HL-60 (cell line): ENCODE measurements at regions not wholly inside any gene's neighbourhood (a gene's known extent, or its start where the extent isn't known, plus 50 kb on each side); places are given as distances from the start of the nearest gene placed in this dataset.

Experiments used
- CTCF ChIP-seq: IDR thresholded peaks from one replicate; pipeline ENCODE4 v1.5.1; 2011; ENCODE audit warnings: low read length, control low read depth, inconsistent platforms; ENCODE audit not compliant: insufficient read depth
- GABPA ChIP-seq: IDR thresholded peaks from 2 replicates; pipeline ENCODE4 v1.6.1; 2012; ENCODE audit warnings: low read depth
- POLR2AphosphoS5 ChIP-seq: IDR thresholded peaks from 2 replicates; pipeline ENCODE4 v1.6.1; 2012; ENCODE audit warnings: low read depth
- SPI1 ChIP-seq: IDR thresholded peaks from 2 replicates; pipeline ENCODE4 v1.6.1; 2012; ENCODE audit warnings: low read depth, mild to moderate bottlenecking, borderline replicate concordance
- TF ChIP-seq, protein P1 (sequence below): IDR thresholded peaks from 2 replicates; pipeline ENCODE4 v1.6.1; 2012; ENCODE audit warnings: low read depth; ENCODE audit not compliant: insufficient replicate concordance

- no peak for TF ChIP-seq CTCF
- no peak for TF ChIP-seq GABPA
- no peak for TF ChIP-seq POLR2AphosphoS5
- TF ChIP-seq, protein P1, sequence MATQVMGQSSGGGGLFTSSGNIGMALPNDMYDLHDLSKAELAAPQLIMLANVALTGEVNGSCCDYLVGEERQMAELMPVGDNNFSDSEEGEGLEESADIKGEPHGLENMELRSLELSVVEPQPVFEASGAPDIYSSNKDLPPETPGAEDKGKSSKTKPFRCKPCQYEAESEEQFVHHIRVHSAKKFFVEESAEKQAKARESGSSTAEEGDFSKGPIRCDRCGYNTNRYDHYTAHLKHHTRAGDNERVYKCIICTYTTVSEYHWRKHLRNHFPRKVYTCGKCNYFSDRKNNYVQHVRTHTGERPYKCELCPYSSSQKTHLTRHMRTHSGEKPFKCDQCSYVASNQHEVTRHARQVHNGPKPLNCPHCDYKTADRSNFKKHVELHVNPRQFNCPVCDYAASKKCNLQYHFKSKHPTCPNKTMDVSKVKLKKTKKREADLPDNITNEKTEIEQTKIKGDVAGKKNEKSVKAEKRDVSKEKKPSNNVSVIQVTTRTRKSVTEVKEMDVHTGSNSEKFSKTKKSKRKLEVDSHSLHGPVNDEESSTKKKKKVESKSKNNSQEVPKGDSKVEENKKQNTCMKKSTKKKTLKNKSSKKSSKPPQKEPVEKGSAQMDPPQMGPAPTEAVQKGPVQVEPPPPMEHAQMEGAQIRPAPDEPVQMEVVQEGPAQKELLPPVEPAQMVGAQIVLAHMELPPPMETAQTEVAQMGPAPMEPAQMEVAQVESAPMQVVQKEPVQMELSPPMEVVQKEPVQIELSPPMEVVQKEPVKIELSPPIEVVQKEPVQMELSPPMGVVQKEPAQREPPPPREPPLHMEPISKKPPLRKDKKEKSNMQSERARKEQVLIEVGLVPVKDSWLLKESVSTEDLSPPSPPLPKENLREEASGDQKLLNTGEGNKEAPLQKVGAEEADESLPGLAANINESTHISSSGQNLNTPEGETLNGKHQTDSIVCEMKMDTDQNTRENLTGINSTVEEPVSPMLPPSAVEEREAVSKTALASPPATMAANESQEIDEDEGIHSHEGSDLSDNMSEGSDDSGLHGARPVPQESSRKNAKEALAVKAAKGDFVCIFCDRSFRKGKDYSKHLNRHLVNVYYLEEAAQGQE, result no peak
- no peak for TF ChIP-seq SPI1
Observed at GRCh38 chr17:77700165-77700881, 258.2 kb upstream of the TNRC6C start.
